A673 (cell line): ENCODE measurements at regions not wholly inside any gene's neighbourhood (a gene's known extent, or its start where the extent isn't known, plus 50 kb on each side); places are given as distances from the start of the nearest gene placed in this dataset.

Experiments
- BruUV-seq: library from RNA; stranded (reverse); fragments of 400-500 nt; replicated peaks from 2 replicates; lab custom pipeline; 2021; lab: Mats Ljungman, UMichigan
- CTCF ChIA-PET: fragments of 300-600 bp; sonication (Branson Sonifier 250); formaldehyde crosslinking; loops from one replicate; lab custom pipeline; 2022; ENCODE audit warnings: antibody characterized with exemption; lab: Charles Lee
- POLR2A ChIA-PET: fragments of 300-600 bp; sonication (Branson Sonifier 250); formaldehyde crosslinking; loops from one replicate; lab custom pipeline; 2022; ENCODE audit warnings: antibody characterized with exemption; ENCODE audit not compliant: low non-redundant PET; lab: Charles Lee
- DNase-seq: peaks from one replicate; pipeline ENCODE4 v3.0.0-alpha.2; 2015; ENCODE audit warnings: low spot score
- H3K27ac ChIP-seq: fragments of 200-600 bp; sonication (generic); 2 replicates; pipeline ENCODE4 v1.5.1; 2016; ENCODE audit warnings: mixed run types, low read depth, mild to moderate bottlenecking, mixed read lengths, antibody characterized with exemption, low read length; ENCODE audit not compliant: poor library complexity, severe bottlenecking
- H3K27me3 ChIP-seq: fragments of 200-600 bp; sonication (generic); replicated peaks from 2 replicates; pipeline ENCODE4 v1.6.1; 2017; ENCODE audit warnings: mixed run types, low read depth, mild to moderate bottlenecking, mixed read lengths, antibody characterized with exemption, low read length; ENCODE audit not compliant: insufficient read depth, poor library complexity
- H3K36me3 ChIP-seq: fragments of 200-600 bp; sonication (generic); 2 replicates; pipeline ENCODE4 v1.6.1; 2016; ENCODE audit warnings: mixed run types, mild to moderate bottlenecking, mixed read lengths, antibody characterized with exemption, low read length; ENCODE audit not compliant: insufficient read depth, poor library complexity, severe bottlenecking
- H3K4me1 ChIP-seq: fragments of 200-600 bp; sonication (generic); 2 replicates; pipeline ENCODE4 v1.6.1; 2017; ENCODE audit warnings: mixed run types, mild to moderate bottlenecking, mixed read lengths, antibody characterized with exemption, low read length; ENCODE audit not compliant: insufficient read depth, poor library complexity, severe bottlenecking
- H3K4me3 ChIP-seq: fragments of 200-600 bp; sonication (generic); 2 replicates; pipeline ENCODE4 v1.5.1; 2016; ENCODE audit warnings: low read depth, mixed run types, mild to moderate bottlenecking, mixed read lengths, low read length; ENCODE audit not compliant: poor library complexity, severe bottlenecking
- H3K9me3 ChIP-seq: fragments of 200-600 bp; sonication (generic); 2 replicates; pipeline ENCODE4 v1.6.1; 2016; ENCODE audit warnings: mixed run types, low read depth, mild to moderate bottlenecking, mixed read lengths, antibody characterized with exemption, low read length; ENCODE audit not compliant: poor library complexity, severe bottlenecking
- EZH2 ChIP-seq: fragments of 200-600 bp; sonication (generic); IDR thresholded peaks from 2 replicates; pipeline ENCODE4 v1.6.1; 2017; ENCODE audit warnings: borderline replicate concordance, low read depth, mild to moderate bottlenecking, mixed read lengths, antibody characterized with exemption, low read length; ENCODE audit not compliant: poor library complexity, severe bottlenecking
- intact Hi-C: fragments of 100-400 bp; cut with micrococcal nuclease; formaldehyde crosslinking; loops from one replicate; pipeline ENCODE4 v1.10.0; 2022; ENCODE audit not compliant: unreplicated experiment
- TF ChIP-seq, protein P1 (sequence below): fragments of 300-800, 200-600 bp; sonication (generic); conservative IDR thresholded peaks from 2 replicates; pipeline ENCODE4 v1.5.1; 2017; ENCODE audit warnings: low read depth, mild to moderate bottlenecking, antibody characterized with exemption, low read length, moderate library complexity, mixed read lengths

DNA sequence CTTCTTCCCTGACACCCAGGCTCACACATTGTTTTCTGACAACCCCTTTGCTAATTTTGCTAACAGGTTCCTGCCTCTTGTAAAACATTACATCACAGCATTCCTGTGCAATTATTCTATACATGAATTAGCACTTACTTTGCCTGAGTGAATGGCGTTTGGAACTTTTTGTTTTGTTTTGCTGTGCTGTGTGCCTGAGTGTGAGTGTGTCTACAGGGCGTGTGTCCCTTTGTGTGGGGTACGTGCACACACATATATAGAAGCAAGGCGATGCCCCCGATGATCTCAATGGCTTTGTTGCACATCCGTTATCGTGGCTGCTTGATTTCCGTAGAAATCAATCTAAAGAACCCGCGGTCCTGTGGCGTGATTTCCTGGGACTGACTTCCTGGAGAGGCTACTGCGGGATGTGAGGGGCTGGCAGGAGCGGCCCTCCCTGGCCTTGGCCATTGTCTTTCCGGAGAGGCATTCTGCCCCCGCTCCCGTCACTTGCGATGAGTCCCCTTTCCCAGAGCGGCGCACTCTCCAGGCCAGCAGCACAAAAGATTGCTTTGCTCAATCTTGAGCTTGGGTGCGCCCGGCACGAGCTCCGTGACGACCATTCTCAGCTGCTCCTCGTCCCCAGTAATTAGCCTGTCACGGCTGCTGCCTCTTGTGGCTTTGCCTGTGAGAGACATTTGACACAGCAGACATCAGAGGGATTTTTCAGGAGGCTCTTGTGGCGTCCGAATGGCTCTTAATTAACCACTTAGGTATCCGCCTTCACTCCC lies 398.1 kb upstream of the IRX1 start:
- Histone ChIP-seq H3K27ac (no peak overlapping the region), H3K4me3 (no peak overlapping the region), H3K27me3 (no peaks in the 10 kb centered on the region), H3K9me3 (peaks cover 34% of the 10 kb centered on the region), H3K36me3 (no peaks in the 10 kb centered on the region), H3K4me1 (no peaks in the 10 kb centered on the region)
- BruUV-seq = no TSS peak
- ChIA-PET CTCF (no interaction called here), POLR2A (no interaction called here)
- TF ChIP-seq, protein P1, sequence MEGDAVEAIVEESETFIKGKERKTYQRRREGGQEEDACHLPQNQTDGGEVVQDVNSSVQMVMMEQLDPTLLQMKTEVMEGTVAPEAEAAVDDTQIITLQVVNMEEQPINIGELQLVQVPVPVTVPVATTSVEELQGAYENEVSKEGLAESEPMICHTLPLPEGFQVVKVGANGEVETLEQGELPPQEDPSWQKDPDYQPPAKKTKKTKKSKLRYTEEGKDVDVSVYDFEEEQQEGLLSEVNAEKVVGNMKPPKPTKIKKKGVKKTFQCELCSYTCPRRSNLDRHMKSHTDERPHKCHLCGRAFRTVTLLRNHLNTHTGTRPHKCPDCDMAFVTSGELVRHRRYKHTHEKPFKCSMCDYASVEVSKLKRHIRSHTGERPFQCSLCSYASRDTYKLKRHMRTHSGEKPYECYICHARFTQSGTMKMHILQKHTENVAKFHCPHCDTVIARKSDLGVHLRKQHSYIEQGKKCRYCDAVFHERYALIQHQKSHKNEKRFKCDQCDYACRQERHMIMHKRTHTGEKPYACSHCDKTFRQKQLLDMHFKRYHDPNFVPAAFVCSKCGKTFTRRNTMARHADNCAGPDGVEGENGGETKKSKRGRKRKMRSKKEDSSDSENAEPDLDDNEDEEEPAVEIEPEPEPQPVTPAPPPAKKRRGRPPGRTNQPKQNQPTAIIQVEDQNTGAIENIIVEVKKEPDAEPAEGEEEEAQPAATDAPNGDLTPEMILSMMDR = no peak
- TF ChIP-seq EZH2 = no peak
- intact Hi-C loops = no loop called here
- no peak for DNase-seq

DNA sequence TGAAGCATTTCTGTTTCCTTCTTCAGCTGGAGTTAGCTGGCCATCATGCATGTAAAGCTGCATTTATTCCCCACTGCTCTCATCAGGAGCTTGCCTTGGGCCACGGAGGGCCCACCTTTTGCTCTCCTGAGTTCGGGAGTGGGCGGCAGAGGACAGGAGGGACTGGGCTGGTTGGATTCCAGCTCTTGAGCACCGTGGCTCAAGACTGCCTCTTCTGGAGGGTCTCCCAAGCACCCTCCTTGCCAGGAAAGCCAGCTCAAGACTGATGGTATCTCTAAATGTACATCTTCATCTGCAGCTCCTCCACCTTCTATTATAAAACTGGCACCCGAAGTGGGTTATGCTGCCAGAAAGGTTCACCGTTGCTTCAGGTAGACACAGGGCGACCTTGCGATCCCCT lies 399.6 kb upstream of the IRX1 start:
- Histone ChIP-seq H3K4me1 (no peaks in the 10 kb centered on the region), H3K27me3 (no peaks in the 10 kb centered on the region), H3K27ac (no peak overlapping the region), H3K9me3 (peaks cover 41% of the 10 kb centered on the region), H3K36me3 (no peaks in the 10 kb centered on the region), H3K4me3 (no peak overlapping the region)
- DNase-seq = no peak
- ChIA-PET POLR2A (no interaction called here), CTCF (no interaction called here)
- TF ChIP-seq, protein P1 = no peak
- TF ChIP-seq EZH2 = no peak
- intact Hi-C loops = no loop called here
- BruUV-seq = no TSS peak

DNA sequence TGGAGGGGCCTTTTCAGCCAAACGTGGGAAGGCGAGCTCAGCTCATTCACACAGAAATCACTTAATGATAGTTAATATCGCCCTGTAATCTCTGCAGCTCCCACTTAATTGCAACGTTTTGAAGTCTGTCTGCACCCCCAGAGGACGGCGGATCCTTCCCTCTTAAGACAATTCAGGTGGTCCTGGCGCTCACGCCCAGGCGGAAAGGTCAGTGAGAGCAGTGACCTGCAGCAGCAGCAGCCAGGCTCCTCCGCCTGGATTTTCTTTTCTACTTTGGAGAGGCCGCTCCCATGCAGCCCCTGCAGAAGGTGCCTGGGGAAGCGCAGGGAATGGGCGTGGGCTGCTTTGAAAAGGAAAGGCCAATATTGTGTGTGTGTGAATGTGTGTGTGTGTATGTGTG lies 400.9 kb upstream of the IRX1 start:
- Histone ChIP-seq H3K36me3 (no peaks in the 10 kb centered on the region), H3K4me3 (no peak overlapping the region), H3K4me1 (no peaks in the 10 kb centered on the region), H3K27ac (no peak overlapping the region), H3K27me3 (no peaks in the 10 kb centered on the region), H3K9me3 (peaks cover 47% of the 10 kb centered on the region)
- ChIA-PET POLR2A (no interaction called here), CTCF (no interaction called here)
- no peak for DNase-seq
- no TSS peak for BruUV-seq
- intact Hi-C loops = no loop called here
- no peak for TF ChIP-seq EZH2
- TF ChIP-seq, protein P1 = no peak
